ENCODE measurements at regions not wholly inside any gene's neighbourhood (a gene's known extent, or its start where the extent isn't known, plus 50 kb on each side); places are given as distances from the start of the nearest gene placed in this dataset.

DNA sequence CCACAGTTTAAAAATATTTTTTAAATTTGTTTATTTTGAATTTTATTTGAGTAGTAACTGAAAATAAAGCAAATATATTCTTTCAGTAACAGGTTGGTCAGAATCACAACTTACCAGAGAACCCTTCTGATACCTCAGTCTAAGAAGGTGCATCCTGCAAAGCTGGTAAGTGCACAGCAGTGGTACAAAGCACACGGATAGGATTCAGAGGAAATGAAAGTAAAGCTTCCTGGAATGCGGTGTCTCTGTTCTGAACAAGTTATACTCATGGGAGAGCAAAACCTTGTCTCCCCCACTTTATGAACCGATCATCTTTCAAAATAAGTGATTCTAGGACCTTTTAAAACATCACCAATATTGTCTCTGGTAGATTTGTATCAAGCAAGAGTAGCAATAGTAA, 398.3 kb downstream of the TMX3 start:
- no peak for DNase-seq
- no peak for ATAC-seq (ENCODE audit: low FRiP score in 2 of 2)
- H3K4me1 ChIP-seq = no peaks in the 10 kb centered on the region
- no peak overlapping the region for H3K27ac ChIP-seq
- 48 to 53% methylated on average over 3 of the region's 3 CpGs for WGBS, 2 donors
- H3K36me3 ChIP-seq = no peaks in the 10 kb centered on the region
- H3K9me3 ChIP-seq = no peaks in the 10 kb centered on the region
- TF ChIP-seq EP300 (IDR thresholded peaks at IDR 0.05) (no peak), POLR2AphosphoS5 (IDR thresholded peaks at IDR 0.05) (no peak), POLR2A (IDR thresholded peaks at IDR 0.05) (no peak)
- TF ChIP-seq, protein P1, sequence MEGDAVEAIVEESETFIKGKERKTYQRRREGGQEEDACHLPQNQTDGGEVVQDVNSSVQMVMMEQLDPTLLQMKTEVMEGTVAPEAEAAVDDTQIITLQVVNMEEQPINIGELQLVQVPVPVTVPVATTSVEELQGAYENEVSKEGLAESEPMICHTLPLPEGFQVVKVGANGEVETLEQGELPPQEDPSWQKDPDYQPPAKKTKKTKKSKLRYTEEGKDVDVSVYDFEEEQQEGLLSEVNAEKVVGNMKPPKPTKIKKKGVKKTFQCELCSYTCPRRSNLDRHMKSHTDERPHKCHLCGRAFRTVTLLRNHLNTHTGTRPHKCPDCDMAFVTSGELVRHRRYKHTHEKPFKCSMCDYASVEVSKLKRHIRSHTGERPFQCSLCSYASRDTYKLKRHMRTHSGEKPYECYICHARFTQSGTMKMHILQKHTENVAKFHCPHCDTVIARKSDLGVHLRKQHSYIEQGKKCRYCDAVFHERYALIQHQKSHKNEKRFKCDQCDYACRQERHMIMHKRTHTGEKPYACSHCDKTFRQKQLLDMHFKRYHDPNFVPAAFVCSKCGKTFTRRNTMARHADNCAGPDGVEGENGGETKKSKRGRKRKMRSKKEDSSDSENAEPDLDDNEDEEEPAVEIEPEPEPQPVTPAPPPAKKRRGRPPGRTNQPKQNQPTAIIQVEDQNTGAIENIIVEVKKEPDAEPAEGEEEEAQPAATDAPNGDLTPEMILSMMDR (IDR thresholded peaks at IDR 0.05) = no peak
- no peaks in the 10 kb centered on the region for H3K27me3 ChIP-seq
- no peak overlapping the region for H3K4me3 ChIP-seq

GRCh38 chr18:68314403-68314802, 400.5 kb downstream of the TMX3 start:
- DNase-seq = no peak
- ATAC-seq (ENCODE audit: low FRiP score in 2 of 2) = no peak
- TF ChIP-seq POLR2AphosphoS5 (IDR thresholded peaks at IDR 0.05) = no peak
- Histone ChIP-seq H3K36me3 (no peaks in the 10 kb centered on the region), H3K27ac (no peak overlapping the region), H3K27me3 (no peaks in the 10 kb centered on the region), H3K9me3 (no peaks in the 10 kb centered on the region), H3K4me3 (no peak overlapping the region), H3K4me1 (no peaks in the 10 kb centered on the region)
- WGBS, 2 donors = 61 to 64% methylated on average over 4 of the region's 4 CpGs

- Histone ChIP-seq H3K27me3 (no peaks in the 10 kb centered on the region), H3K27ac (no peak overlapping the region), H3K4me1 (no peaks in the 10 kb centered on the region), H3K36me3 (no peaks in the 10 kb centered on the region), H3K4me3 (no peak overlapping the region), H3K9me3 (no peaks in the 10 kb centered on the region)
- 64 to 80% methylated on average over 3 of the region's 3 CpGs for WGBS, 2 donors
- TF ChIP-seq EP300 (IDR thresholded peaks at IDR 0.05) (no peak), POLR2AphosphoS5 (IDR thresholded peaks at IDR 0.05) (no peak), POLR2A (IDR thresholded peaks at IDR 0.05) (no peak)
- TF ChIP-seq, protein P1 (IDR thresholded peaks at IDR 0.05) = no peak
- no peak for ATAC-seq (ENCODE audit: low FRiP score in 2 of 2)
- no peak for DNase-seq
Observed at GRCh38 chr18:68301441-68301840, 413.5 kb downstream of the TMX3 start.

DNA sequence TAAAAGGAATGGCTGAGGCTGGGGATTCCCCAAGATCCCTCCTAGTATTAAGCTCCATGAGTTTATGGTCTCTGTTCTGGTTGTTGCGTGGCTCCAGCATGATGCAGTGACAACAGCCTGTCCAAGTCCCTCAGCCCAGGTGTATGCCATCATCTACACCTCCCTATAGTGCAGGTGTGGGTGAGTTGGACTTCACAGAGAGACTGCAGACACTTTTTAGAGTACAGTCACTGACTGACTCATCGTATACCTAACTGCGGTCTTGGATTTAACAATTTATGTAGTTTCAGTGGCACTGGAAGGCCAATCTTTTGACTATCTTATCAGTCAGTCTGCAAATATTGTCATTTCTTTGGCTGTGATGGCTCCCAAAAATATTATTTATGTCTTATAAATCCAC, 415.0 kb downstream of the TMX3 start:
- no peak overlapping the region for H3K27ac ChIP-seq
- DNase-seq = no peak
- ATAC-seq (ENCODE audit: low FRiP score in 2 of 2) = peak in 1 of 2 donors; percentile 43
- H3K27me3 ChIP-seq = no peaks in the 10 kb centered on the region
- 58 to 82% methylated on average over 3 of the region's 3 CpGs for WGBS, 2 donors
- H3K36me3 ChIP-seq = no peaks in the 10 kb centered on the region
- TF ChIP-seq POLR2A (IDR thresholded peaks at IDR 0.05) (no peak), EP300 (IDR thresholded peaks at IDR 0.05) (no peak), POLR2AphosphoS5 (IDR thresholded peaks at IDR 0.05) (no peak)
- TF ChIP-seq, protein P1 (IDR thresholded peaks at IDR 0.05) = no peak
- no peaks in the 10 kb centered on the region for H3K4me1 ChIP-seq
- no peak overlapping the region for H3K4me3 ChIP-seq
- no peaks in the 10 kb centered on the region for H3K9me3 ChIP-seq

DNA sequence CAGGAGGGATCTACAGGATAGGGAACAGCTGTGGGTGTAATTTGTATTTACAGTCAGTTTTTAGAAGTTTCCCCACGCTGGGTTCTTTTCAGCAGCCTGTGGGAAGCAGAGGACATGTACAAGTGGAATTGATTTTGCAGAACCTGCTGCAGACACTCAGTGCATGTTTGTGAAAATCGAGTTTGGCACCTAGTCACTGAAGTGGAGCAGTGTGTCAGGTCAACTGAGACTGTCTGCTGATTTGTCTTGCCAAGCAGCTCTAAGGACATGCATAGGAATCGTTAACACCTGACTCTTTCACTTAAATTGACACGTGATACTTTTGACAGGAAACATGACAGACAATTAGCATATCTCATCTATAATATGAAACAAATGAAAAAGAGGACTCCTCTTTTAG, 416.6 kb downstream of the TMX3 start:
- Histone ChIP-seq H3K27me3 (no peaks in the 10 kb centered on the region), H3K4me1 (no peaks in the 10 kb centered on the region), H3K9me3 (peaks cover 0 to 5% (median 0%) of the 10 kb centered on the region in 4 donors), H3K4me3 (no peak overlapping the region), H3K36me3 (no peaks in the 10 kb centered on the region), H3K27ac (no peak overlapping the region)
- 39 to 53% methylated on average over 4 of the region's 4 CpGs for WGBS, 2 donors
- TF ChIP-seq, protein P1 (IDR thresholded peaks at IDR 0.05) = no peak
- TF ChIP-seq EP300 (IDR thresholded peaks at IDR 0.05) (no peak), POLR2AphosphoS5 (IDR thresholded peaks at IDR 0.05) (no peak), POLR2A (IDR thresholded peaks at IDR 0.05) (no peak)
- DNase-seq (no peak), ATAC-seq (ENCODE audit: low FRiP score in 2 of 2) (no peak)

All from upper lobe of left lung (tissue), 6 donors.